Astrocyte (in vitro differentiated cells and primary cell): ENCODE measurements at regions not wholly inside any gene's neighbourhood (a gene's known extent, or its start where the extent isn't known, plus 50 kb on each side); places are given as distances from the start of the nearest gene placed in this dataset.

Experiments used
- CTCF ChIP-seq: IDR thresholded peaks from 2 replicates; pipeline ENCODE4 v1.5.1; 2011; ENCODE audit warnings: low read depth, mild to moderate bottlenecking, inconsistent platforms, low read length, moderate library complexity; ENCODE audit not compliant: insufficient read depth
- EZH2 ChIP-seq: IDR thresholded peaks from 2 replicates; pipeline ENCODE4 v1.6.1; 2012; ENCODE audit warnings: mild to moderate bottlenecking, low read length, inconsistent platforms; ENCODE audit not compliant: insufficient read depth

DNA sequence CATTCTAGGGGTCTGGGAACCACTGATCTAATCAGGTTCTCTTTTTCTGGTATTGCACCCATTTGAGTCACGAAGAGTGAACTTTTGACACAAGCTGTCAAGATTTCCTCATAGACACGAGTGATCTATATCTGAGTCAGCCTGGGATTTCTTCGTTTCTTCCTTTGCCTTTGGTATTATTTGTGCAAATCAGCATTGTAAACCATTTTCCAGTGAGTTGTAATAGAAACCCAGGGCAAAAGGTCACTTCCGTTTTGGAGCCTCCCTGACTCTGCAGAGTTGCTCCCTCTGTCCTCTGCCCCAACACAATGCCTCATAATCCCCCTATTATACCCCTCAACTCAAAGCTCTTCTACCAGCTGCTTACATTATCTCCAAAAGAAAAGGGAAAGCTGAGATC, 615.1 kb downstream of the EFNB2 start:
- TF ChIP-seq CTCF (no peak), EZH2 (no peak)
